CD4-positive, alpha-beta T cell treated with Interleukin-4 for 1 hour (primary cell): ENCODE measurements at regions not wholly inside any gene's neighbourhood (a gene's known extent, or its start where the extent isn't known, plus 50 kb on each side); places are given as distances from the start of the nearest gene placed in this dataset.

ENCODE experiments used
- DNase-seq, 2 donors: peaks; one replicate each; pipeline ENCODE4 v3.0.0-alpha.2; 2020 to 2022

DNA sequence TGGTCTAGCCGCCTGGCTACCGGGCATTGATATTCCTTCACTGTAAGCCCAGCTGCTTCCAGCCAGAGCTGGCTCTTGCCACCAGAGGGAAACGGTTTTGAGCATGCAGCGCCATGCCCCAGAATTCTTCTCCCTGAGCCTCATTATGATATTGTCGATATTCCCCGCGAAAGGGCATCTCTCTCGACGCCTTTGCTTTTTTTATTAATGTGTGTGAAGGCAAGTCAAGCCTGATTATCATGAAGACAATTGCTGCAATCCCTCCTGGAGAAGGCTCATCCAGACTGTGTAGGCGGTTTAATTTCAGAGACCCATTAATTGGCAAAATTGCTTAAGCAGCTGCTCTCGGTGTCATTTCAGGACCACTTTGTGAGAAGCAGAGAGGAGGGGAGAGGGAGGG lies 321.2 kb upstream of the TLE3 start:
- DNase-seq: no peak

- DNase-seq: no peak
Observed at GRCh38 chr15:70417535-70417934, 319.8 kb upstream of the TLE3 start.

GRCh38 chr15:70416829-70417228 lies 319.1 kb upstream of the TLE3 start:
- no peak for DNase-seq

- DNase-seq: no peak
Observed at GRCh38 chr15:70415398-70415797, 317.7 kb upstream of the TLE3 start.

DNA sequence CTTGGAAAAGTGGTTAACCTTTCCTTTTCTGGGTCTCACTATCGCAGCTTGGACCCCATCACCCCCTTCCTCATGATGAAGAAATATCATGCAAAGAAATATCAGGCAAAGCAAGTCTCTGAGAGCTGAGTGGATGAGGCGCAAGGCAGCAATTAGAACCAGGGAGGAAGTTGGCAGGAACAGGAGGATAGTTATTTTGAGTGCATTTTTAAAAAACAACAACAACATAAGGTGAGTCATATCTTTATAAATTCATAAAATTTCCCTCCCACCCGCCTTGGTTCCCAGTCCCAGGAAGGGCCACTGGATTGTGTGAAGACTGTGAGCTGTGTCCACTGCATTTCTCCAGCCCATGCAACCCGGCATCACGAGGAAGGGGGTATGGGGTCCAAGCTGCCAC lies 316.9 kb upstream of the TLE3 start:
- no peak for DNase-seq

DNA sequence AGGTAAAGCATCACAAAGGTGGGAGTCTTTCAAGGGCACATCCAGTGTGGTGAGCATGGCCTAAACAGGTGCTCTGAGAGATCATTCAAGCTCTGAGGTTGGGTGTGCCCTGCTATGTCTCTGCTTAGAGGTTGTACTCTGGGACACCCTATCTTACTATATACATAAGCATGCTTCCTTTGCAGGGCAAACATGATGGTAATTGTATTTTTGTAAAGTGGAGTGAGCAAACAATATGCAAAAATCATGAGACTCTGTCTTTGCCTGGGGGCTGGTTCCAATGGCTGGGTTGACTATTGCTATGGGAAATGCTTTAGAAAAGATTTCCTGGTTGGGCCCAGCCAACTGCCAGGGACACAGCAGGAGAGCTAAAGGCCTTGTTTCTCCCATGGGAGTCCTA lies 315.1 kb upstream of the TLE3 start:
- no peak for DNase-seq

- no peak for DNase-seq
Observed at GRCh38 chr15:70411143-70411863, 313.6 kb upstream of the TLE3 start.

DNA sequence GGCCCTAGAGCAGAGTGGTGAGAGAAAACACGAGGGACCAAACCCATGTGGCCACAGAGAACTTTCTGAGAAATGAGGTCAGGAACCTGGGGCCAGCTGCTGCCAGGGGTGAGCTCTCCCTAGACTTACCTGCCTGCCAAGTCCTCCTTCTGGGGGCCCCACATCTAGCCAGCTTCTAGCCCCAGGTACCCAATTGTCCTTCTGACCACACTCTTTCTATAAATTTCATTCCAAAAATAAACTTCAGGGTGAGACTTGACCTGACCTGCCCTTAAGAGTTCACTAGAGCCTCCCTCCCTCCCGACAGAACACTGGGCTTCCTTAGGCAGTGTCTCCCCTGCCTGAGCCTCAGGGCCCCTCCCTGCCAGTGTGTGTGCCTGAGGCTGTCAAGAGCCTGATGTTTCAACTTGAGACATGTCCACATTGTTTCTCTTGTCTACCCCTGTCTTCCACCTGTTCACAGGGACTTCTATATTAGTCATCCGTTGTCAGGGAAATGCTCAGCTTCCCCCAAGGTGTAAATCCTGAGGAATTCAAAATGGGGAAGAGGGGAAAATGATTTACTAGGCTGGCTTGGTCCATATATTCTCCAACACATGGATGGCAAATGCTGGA lies 312.8 kb upstream of the TLE3 start:
- no peak for DNase-seq

DNA sequence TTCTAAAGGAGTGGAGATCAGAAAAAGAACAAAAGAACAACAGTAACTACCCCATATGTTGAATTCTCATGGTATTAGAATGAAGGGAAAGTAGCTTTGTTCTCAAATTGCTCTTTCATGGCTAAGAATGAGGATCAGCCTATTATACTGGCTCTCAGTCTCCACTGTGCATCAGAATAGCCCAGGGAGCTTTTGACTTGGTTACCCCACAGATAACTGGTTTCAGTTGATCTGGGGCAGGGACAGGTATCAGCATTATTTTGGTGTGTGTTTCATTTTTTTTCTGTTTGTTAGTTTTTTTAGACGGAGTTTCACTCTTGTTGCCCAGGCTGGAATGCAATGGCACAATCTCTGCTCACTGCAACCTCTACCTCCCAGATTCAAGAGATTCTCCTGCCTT lies 311.7 kb upstream of the TLE3 start:
- DNase-seq: no peak

- DNase-seq: no peak
Observed at GRCh38 chr15:70407955-70408354, 310.2 kb upstream of the TLE3 start.

DNA sequence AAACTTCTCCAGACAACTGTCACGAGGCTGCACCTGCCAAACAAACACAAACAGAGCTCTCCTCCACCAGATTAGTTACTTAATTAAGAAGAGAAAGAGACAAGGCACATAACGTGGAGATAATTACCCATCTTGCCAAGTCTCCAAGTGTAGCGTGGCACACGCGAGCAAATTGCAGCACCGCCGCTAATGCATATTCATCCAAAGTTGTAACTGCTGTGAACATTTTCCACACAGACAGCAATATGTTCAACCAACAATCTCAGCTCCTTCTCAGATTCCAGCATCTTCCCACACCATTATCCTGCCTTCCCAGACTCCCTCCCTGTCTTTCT lies 309.6 kb upstream of the TLE3 start:
- no peak for DNase-seq

- no peak for DNase-seq
Observed at GRCh38 chr15:70406617-70407335, 309.1 kb upstream of the TLE3 start.

- no peak for DNase-seq
Observed at GRCh38 chr15:70401709-70402108, 304.0 kb upstream of the TLE3 start.

GRCh38 chr15:70400766-70401541 lies 303.2 kb upstream of the TLE3 start:
- DNase-seq: no peak

DNA sequence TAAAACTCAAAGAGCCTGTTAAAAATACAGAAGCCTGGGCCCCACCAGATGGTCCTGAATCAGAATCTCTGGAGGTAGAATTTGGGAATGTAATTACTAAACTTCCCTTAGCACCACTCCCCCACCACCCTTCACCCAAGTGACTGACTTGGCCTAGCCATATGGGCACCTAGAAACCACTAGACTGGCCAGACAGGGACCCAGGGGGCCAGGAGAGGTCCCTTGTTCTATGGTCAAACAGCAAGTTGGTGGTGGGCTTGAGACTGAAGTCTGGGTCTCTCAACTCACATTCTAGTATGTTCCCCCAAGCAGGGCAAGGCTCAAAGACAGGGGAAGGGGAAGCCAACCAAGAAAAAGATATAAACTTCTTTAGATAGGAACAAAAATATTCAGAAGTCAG lies 301.5 kb upstream of the TLE3 start:
- DNase-seq: no peak

DNA sequence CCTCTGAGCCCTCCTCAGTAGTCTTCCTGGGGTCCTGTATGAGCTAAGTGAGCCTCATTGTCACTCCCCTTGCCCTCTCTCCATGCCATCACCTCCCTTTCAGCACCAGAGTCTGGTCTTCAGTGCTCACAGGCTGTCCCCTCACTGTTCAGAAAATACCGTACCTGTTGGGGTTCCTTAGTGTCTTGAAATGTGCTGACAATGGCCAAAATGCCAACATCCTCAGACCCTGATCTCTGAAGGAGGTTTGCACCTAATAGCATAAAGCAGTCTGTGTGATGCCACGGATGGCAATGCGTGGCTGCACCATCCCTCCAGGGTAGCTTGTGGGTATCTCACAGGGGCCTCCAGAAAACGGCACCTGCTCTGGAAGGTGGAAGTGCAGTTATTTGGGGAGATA lies 301.0 kb upstream of the TLE3 start:
- no peak for DNase-seq

- DNase-seq: no peak
Observed at GRCh38 chr15:70396807-70397206, 299.1 kb upstream of the TLE3 start.

- DNase-seq: no peak
Observed at GRCh38 chr15:70395164-70395563, 297.4 kb upstream of the TLE3 start.

- DNase-seq: no peak
Observed at GRCh38 chr15:70390723-70391122, 293.0 kb upstream of the TLE3 start.

- DNase-seq: no peak
Observed at GRCh38 chr15:70387993-70388392, 290.3 kb upstream of the TLE3 start.

DNA sequence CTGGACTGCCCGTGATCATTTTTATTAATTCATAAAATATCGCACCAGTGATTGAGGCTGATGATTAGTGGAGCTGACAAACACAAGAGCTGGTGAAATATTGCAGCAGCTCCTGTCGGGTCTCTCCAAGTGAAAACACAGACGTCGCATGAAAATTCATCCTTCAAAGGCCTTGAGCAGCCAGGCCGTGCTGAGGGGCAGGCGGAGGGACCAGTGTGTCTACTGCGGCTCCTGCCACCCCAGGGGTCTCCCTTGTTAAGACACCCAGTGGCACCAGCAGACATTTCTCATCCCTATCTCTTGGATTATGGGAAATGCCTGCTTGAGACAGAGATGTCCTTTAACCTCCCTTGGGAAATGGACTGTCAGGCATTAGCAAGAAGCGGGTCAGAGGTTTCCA lies 289.4 kb upstream of the TLE3 start:
- DNase-seq: no peak

DNA sequence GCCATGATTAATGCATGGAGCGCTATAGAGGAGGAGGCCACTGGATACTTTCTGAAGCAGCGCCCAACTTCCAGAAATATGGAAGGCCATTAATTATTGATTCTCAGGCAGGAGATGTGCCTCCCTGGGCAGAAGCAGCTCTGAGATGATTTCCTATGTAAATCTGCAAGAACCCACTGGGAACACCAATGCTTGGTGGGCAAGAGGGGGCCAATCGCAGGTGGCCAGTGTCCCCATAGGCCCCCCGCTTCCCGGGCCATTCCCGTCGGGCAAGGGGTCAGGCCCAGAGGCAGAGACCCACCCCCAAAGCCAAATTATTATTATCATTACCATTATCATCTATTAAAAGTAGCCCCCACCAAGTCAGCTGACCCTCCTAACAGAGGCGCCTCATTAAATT lies 288.0 kb upstream of the TLE3 start:
- no peak for DNase-seq

DNA sequence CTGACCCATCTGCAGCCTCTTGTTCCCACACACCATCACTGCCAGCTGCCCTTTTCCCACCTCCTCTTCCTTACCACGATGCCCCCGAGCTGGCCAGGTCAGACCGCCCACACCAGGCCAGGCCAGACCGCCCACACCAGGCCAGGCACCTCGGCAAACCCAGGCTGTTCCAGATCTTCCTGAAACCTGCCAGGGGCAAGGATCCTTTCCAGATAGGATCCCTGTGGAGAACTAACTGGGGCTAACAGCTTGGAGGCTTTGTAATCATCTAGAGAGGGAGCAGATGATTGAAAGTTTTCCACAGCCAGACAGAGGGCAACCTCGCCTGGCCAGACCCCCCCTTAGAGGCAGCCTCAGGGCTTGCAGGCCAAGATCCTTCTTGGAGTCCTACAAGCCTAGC lies 287.3 kb upstream of the TLE3 start:
- no peak for DNase-seq

GRCh38 chr15:70383856-70384255 lies 286.1 kb upstream of the TLE3 start:
- no peak for DNase-seq
